Right lobe of liver (tissue), 6 donors: ENCODE measurements at regions not wholly inside any gene's neighbourhood (a gene's known extent, or its start where the extent isn't known, plus 50 kb on each side); places are given as distances from the start of the nearest gene placed in this dataset.

Experiments
- ATAC-seq, 4 donors: fragments of 200-7000 bp; cut with Tn5 transposase; one replicate each; pipeline ENCODE4 v1.9.1; 2020; ENCODE audit warnings: mild to moderate bottlenecking in 4 of 4, moderate library complexity in 4 of 4
- DNase-seq, 3 donors: peaks; one replicate each; pipeline ENCODE4 v3.0.0-alpha.2; 2020
- H3K27ac ChIP-seq, 3 donors: fragments of 200-600 bp; one replicate each; pipeline ENCODE4 v1.8.0; 2022
- H3K27me3 ChIP-seq, 2 donors: fragments of 200-600 bp; one replicate each; pipeline ENCODE4 v1.8.0; 2022
- H3K36me3 ChIP-seq, 4 donors: fragments of 200-600 bp; sonication (generic) in 1 of 4; one replicate each; pipeline versions ENCODE4 v1.5.1 to v1.8.0; 2017 to 2022; ENCODE audit warnings: control low read depth in 1 of 4
- H3K4me1 ChIP-seq, 4 donors: fragments of 200-600 bp; sonication (generic) in 1 of 4; one replicate each; pipeline versions ENCODE4 v1.5.1 to v1.8.0; 2017 to 2022; ENCODE audit warnings: control low read depth in 1 of 4
- H3K4me3 ChIP-seq, 3 donors: fragments of 200-600 bp; one replicate each; pipeline ENCODE4 v1.8.0; 2022
- H3K9me3 ChIP-seq, 4 donors: fragments of 200-600 bp; sonication (generic) in 1 of 4; one replicate each; pipeline versions ENCODE4 v1.5.1 to v1.8.0; 2017 to 2022; ENCODE audit warnings: control low read depth in 1 of 4
- POLR2A ChIP-seq: fragments of 450-650 bp; IDR thresholded peaks from one replicate; pipeline ENCODE4 v1.6.1; 2017; ENCODE audit warnings: antibody characterized with exemption, mild to moderate bottlenecking
- WGBS: methylation state at CpG from one replicate; pipeline ENCODE4 v1.1.6; 2018; ENCODE audit warnings: low coverage, low lambda C conversion rate; ENCODE audit not compliant: insufficient coverage; ENCODE audit errors: missing lambda C conversion rate; 5-methylcytosine and 5-hydroxymethylcytosine counted together
- intact Hi-C, 2 donors: fragments of 100-400 bp; cut with DNase I; formaldehyde crosslinking; loops; one replicate each; pipeline versions ENCODE4 v1.11.2 to v1.14.1; 2022
- TF ChIP-seq, protein P1 (sequence below), 4 donors: fragments of 200-600 bp in 3 of 4; fragments of 450-650 bp in 1 of 4; IDR thresholded peaks; one replicate each; pipeline versions ENCODE4 v1.5.1 to v1.8.0; 2016 to 2022; ENCODE audit warnings: antibody characterized with exemption in 4 of 4, mild to moderate bottlenecking in 2 of 4
- donor health status: DM: no; HTN: yes; CAD: no.
- donor health status: DM: no; HTN: no; CAD: no.
- donor health status: DM: no; HTN: no; CAD: no.
- donor health status: DM: no; HTN: yes; CAD: no.
- donor health status: DM: no; HTN: yes; CAD: no.

DNA sequence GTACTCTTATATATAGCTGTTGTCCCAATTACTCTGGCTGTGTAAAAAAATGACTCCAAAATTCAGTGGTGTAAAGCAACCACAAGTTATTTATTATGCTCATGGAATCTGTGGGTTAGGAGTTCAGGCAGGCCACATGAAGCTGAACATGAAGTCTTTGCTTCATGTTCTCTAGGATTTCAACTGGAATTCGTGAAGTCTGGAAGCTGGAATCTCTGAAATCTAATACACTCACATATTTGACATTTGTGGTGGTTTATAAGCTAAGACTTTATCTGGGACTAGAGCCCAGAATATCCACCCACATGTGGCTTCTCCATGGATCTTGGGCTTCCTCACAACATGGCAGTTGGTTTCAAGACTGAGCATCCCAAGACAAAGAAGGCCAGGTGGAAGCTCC lies 430.6 kb downstream of the MIAT start:
- no peak overlapping the region for H3K4me3 ChIP-seq
- TF ChIP-seq, protein P1, sequence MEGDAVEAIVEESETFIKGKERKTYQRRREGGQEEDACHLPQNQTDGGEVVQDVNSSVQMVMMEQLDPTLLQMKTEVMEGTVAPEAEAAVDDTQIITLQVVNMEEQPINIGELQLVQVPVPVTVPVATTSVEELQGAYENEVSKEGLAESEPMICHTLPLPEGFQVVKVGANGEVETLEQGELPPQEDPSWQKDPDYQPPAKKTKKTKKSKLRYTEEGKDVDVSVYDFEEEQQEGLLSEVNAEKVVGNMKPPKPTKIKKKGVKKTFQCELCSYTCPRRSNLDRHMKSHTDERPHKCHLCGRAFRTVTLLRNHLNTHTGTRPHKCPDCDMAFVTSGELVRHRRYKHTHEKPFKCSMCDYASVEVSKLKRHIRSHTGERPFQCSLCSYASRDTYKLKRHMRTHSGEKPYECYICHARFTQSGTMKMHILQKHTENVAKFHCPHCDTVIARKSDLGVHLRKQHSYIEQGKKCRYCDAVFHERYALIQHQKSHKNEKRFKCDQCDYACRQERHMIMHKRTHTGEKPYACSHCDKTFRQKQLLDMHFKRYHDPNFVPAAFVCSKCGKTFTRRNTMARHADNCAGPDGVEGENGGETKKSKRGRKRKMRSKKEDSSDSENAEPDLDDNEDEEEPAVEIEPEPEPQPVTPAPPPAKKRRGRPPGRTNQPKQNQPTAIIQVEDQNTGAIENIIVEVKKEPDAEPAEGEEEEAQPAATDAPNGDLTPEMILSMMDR (IDR thresholded peaks at IDR 0.05) = no peak
- no peak for TF ChIP-seq POLR2A
- no CpG with 5 or more reads among the region's 1 CpG for WGBS
- no peaks in the 10 kb centered on the region for H3K36me3 ChIP-seq
- intact Hi-C loops = no loop called here
- ATAC-seq (no peak), DNase-seq (no peak)
- H3K4me1 ChIP-seq = no peaks in the 10 kb centered on the region
- no peak overlapping the region for H3K27ac ChIP-seq
- no peaks in the 10 kb centered on the region for H3K27me3 ChIP-seq
- H3K9me3 ChIP-seq = no peaks in the 10 kb centered on the region

DNA sequence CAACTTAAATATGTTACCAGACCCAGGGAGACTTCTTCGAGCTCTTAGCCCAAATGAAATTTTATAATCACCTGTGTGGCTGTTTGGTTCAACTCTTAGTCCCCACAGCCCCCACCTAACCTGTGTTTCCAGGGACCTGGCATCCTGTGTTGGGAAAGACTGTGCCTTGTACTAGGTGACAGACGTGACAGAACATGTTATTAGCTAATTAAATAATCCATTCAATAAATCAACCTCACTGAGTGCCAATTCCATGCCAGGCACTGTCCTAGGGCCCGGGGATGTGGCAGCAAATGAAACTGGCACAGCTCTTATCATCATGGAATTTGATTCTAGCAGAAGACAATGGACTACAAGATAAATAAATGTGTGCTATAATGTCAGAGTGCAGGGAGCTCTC lies 431.9 kb downstream of the MIAT start:
- DNase-seq = no peak
- no peaks in the 10 kb centered on the region for H3K4me1 ChIP-seq
- 28% methylated on average over 3 of the region's 3 CpGs for whole genome bisulfite sequencing
- TF ChIP-seq, protein P1 (IDR thresholded peaks at IDR 0.05) = no peak
- no peak for TF ChIP-seq POLR2A
- no peaks in the 10 kb centered on the region for H3K27me3 ChIP-seq
- no peaks in the 10 kb centered on the region for H3K36me3 ChIP-seq
- H3K27ac ChIP-seq = no peak overlapping the region
- intact Hi-C loops = no loop called here
- no peaks in the 10 kb centered on the region for H3K9me3 ChIP-seq
- H3K4me3 ChIP-seq = no peak overlapping the region
- ATAC-seq = no peak

DNA sequence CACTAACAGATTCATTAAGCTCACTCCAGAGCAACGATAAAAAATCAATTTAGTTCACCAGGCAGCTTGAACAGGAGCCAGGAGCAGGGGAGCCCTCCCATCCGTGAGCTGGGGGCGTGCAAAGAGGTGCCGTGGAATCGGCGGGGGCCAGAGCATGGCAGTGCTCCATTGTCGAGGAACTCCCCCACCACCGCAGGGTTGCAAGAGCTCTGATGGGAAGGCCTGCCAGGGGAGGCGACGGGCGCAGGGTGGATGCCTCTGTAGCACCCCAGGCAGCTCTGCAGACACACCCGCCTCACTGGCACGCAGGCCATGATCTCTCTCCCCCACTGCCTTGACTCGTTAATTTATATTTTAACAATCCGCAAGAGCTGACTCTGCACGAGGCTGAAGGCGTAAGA lies 433.2 kb downstream of the MIAT start:
- H3K4me3 ChIP-seq = no peak overlapping the region
- DNase-seq = no peak
- no peaks in the 10 kb centered on the region for H3K36me3 ChIP-seq

DNA sequence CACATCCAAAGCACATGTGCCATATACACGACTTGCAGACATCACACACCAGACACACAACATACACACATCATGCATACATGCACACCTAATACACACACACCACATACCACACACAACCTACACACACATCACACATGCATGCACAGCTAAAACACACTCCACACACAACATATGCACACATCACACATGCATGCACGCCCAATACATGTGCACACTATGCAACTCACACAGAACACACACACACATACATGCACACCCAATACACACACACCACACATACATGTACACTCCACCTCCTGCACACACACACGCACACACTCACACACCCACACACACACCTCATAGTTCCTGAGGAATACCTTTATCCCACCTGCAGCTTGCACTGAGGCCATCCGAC lies 436.0 kb downstream of the MIAT start:
- DNase-seq (no peak), ATAC-seq (no peak)
- no peak for TF ChIP-seq POLR2A
- TF ChIP-seq, protein P1 (IDR thresholded peaks at IDR 0.05) = no peak
- H3K27ac ChIP-seq = no peak overlapping the region
- H3K4me3 ChIP-seq = no peak overlapping the region
- no peaks in the 10 kb centered on the region for H3K27me3 ChIP-seq
- 64% methylated on average over 4 of the region's 4 CpGs for WGBS
- H3K4me1 ChIP-seq = no peaks in the 10 kb centered on the region
- no peaks in the 10 kb centered on the region for H3K36me3 ChIP-seq
- no peaks in the 10 kb centered on the region for H3K9me3 ChIP-seq
- intact Hi-C loops = no loop called here

More for the DNA sequence above, 433.2 kb downstream of the MIAT start:
- Histone ChIP-seq H3K27me3 (no peaks in the 10 kb centered on the region), H3K4me1 (no peaks in the 10 kb centered on the region), H3K9me3 (no peaks in the 10 kb centered on the region), H3K27ac (no peak overlapping the region)
- 52% methylated on average over 6 of the region's 17 CpGs for WGBS
- intact Hi-C loops = no loop called here
- TF ChIP-seq POLR2A = no peak
- TF ChIP-seq, protein P1 (IDR thresholded peaks at IDR 0.05) = no peak
- ATAC-seq = no peak
